22Rv1 (cell line): ENCODE measurements at regions not wholly inside any gene's neighbourhood (a gene's known extent, or its start where the extent isn't known, plus 50 kb on each side); places are given as distances from the start of the nearest gene placed in this dataset.
"Not testable (repeated sequence)": the region's sequence is repeated elsewhere in the genome, so short reads cannot be mapped to it uniquely, and the experiment has no call there.

Source experiments
- H3K27ac ChIP-seq: fragments of 450-650 bp; 2 replicates; pipeline ENCODE4 v1.5.1; 2017
- CTCF ChIP-seq: fragments of 450-650 bp; IDR thresholded peaks from 2 replicates; pipeline ENCODE4 v1.5.1; 2017; ENCODE audit warnings: mild to moderate bottlenecking
- ZFX ChIP-seq: fragments of 450-650 bp; IDR thresholded peaks from 2 replicates; pipeline ENCODE4 v1.6.1; 2017; ENCODE audit warnings: antibody characterized with exemption, borderline replicate concordance

- TF ChIP-seq ZFX (no peak), CTCF (no peak)
- no peak overlapping the region for H3K27ac ChIP-seq
Observed at GRCh38 chr2:138424436-138425140, 77.0 kb upstream of the SPOPL start.

DNA sequence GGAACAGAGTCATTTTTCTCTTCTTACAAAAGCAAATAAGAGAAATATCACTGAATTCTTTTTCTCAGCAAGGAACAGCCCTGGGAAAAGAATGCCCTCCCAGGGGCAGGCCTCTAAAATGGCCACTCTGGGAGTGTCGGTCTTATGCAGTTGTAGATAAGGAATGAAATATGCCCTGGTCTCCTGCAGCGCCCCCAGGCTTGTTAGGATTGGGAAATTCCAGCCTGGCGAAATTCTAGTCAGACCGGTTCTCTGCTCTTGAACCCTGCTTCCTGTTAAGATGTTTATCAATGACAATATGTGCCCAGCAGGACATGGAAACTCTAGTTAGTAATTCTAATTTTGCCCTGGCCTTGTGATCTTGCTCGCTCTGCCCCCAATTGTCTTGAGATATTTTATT lies 75.5 kb upstream of the SPOPL start:
- not testable (repeated sequence) for H3K27ac ChIP-seq

GRCh38 chr2:138428710-138429440 lies 72.7 kb upstream of the SPOPL start:
- TF ChIP-seq CTCF (no peak), ZFX (no peak)

DNA sequence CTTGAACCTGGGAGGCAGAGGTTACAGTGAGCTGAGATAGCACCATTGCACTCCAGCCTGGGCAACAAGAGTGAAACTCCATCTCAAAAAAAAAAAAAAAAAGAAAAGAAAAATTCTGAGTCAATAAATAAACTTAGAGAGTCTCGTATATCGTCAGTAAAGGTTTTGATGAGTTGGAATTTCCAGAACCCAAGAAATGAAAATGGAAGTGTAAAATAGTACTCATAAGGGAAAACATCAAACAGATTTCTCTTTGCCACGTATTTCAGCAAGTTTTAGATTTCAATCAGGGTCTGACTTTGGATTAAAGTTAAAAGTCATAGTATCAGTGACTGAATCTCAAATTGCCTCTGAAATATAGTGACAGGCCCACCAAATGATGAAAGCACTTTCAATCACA lies 71.4 kb upstream of the SPOPL start:
- TF ChIP-seq ZFX, result no peak
- TF ChIP-seq CTCF, result no peak
- H3K27ac ChIP-seq, result no peak overlapping the region

More at GRCh38 chr2:138428710-138429440, 72.7 kb upstream of the SPOPL start:
- H3K27ac ChIP-seq, result no peak overlapping the region

- H3K27ac ChIP-seq, result no peak overlapping the region
- TF ChIP-seq ZFX (no peak), CTCF (no peak)
Observed at GRCh38 chr2:138432971-138433370, 68.6 kb upstream of the SPOPL start.

- no peak for TF ChIP-seq ZFX
- TF ChIP-seq CTCF, result no peak
- H3K27ac ChIP-seq, result no peak overlapping the region
Observed at GRCh38 chr2:138433995-138434951, 67.3 kb upstream of the SPOPL start.

DNA sequence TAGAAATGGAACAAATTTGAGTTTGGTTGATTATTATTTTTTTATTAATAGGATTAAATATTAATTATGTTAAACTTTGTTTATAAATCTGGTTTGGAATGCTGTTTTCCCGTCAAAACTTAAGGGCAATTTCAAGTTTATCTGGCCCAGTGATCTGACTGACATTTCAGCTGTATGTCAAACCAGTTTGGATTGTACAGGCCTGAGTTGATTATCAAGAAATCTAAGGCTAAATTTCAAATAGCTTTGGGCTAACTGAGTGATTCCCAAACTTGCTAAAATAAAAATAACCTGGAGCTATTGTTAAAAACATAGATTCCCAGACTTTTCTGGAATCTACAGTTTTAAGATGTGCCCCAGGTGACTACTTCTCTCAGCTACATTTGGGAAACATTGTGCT lies 65.9 kb upstream of the SPOPL start:
- TF ChIP-seq ZFX, result no peak
- no peak overlapping the region for H3K27ac ChIP-seq

DNA sequence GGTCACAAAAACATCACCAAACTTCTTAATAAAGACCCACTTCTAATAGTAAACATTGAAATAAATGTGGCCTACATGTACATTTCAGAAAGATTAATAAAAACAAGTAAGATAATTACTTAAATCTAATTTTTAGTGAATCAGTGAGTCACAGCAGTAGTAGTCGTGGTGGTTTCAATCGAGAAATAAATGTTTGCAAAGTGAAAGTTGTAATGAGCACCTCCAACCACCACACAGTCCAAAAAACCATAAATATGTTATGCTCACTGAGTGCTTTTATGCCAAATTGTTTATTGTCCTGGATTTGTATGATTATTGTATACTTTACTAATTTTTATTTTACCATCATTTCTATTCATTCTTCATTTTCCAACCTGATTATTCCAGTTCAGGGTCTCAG lies 61.8 kb upstream of the SPOPL start:
- no peak overlapping the region for H3K27ac ChIP-seq
- TF ChIP-seq CTCF, result no peak
- no peak for TF ChIP-seq ZFX
